AG08396 (cell line): ENCODE measurements at regions not wholly inside any gene's neighbourhood (a gene's known extent, or its start where the extent isn't known, plus 50 kb on each side); places are given as distances from the start of the nearest gene placed in this dataset.

Source experiments
- DNase-seq: peaks from one replicate; pipeline ENCODE4 v3.0.0; 2012; ENCODE audit warnings: low spot score, mixed read lengths

- no peak for DNase-seq
Observed at GRCh38 chr11:81174646-81175330, 1558.9 kb downstream of the FAM181B start.

GRCh38 chr11:81165164-81165563 is 1568.5 kb downstream of the FAM181B start:
- DNase-seq, result no peak

DNA sequence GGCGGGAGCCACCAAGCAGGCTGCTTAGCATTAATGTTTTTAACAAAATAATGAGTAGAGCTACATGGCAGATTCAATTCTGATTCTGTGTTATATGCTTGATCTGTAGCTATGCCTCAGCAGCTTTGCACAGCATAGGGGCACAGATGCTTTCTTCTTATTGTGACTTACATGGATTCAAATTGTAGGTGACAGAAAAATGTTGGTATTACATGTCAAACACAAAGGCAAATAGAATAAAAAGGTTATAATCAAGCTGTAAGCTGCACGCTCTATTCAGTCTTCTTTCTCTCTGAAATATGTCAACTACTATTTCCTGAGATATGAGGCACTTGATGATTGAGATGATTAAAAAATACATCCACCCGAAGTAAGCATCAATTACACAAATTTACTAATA is 1573.8 kb downstream of the FAM181B start:
- DNase-seq, result no peak

DNA sequence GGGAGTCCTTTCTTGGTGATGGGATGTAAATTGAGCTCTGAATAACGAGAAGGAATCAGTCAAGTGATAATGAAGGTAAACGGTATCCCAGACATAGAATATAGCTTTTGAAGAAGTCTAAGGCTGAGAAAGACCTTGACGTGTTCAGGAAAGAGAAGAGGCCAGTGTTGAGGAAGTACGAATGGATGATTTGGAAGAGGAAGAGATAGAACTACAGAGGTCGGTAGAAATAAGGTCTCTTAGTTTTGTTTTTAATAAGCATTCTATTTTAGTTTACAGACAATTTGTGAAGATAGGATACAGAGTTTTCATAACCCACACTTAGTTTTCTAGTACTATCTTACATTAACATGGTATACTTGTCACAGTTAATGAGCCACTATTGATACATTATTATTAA is 1598.1 kb downstream of the FAM181B start:
- no peak for DNase-seq

DNA sequence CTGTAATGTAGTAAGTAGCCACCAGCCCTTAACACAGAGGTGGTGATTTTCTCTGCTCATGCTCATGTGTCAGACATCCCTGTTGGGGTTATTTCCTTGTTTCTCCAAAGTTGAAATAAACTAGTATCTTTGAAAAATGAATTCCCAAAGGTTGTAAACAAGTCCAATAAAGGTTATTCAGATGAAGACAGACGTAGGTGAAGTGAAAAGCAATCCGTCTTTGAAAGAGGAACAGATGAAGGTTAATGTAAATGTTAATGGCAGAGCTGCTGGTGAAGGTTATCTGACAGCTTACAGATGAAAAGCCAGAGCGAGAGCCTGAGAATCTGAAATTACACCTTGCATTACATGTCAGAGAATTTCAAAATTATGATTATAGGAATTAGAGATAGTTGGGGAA is 1604.0 kb downstream of the FAM181B start:
- DNase-seq, result no peak

GRCh38 chr11:81112718-81113117 is 1620.9 kb downstream of the FAM181B start:
- DNase-seq, result no peak

DNA sequence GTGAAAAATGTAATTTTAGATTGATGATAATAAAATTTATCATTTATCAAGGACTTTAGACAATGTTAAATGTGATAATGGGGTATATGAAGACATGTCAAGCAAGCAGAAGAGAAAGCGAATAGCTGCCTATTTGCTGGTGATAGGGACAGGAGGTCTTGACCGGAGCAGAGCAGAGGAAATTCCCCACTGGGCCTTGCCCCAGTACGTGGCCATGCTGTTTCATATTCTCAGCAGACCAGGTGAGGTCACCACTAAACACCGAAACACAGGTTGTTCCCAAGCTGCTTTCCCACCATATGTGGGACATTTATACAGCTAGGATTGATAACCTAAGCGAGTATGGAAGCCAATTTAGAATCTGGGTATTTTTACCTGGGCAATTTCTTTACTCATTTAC is 1629.6 kb downstream of the FAM181B start:
- no peak for DNase-seq

DNA sequence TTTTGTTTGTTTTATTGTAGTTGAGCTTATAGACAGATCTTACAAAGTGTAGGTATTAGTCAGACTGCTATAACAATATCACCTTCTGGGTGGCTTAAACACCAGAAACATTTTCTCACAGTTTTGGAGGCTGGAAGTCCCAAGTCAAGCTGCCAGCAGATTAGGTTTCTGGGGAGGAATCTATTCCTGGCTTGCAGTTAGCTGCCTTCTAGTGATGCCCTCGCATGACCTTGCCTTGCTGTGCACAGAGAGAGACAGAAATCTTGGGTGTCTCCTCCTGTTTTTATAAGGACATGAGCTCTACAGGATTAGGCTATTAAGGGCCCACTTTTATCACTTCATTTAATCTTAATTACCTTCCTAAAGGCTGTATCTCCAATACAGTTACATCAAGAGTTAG is 1635.2 kb downstream of the FAM181B start:
- DNase-seq, result no peak

GRCh38 chr11:81092522-81092921 is 1641.1 kb downstream of the FAM181B start:
- DNase-seq, result no peak

DNA sequence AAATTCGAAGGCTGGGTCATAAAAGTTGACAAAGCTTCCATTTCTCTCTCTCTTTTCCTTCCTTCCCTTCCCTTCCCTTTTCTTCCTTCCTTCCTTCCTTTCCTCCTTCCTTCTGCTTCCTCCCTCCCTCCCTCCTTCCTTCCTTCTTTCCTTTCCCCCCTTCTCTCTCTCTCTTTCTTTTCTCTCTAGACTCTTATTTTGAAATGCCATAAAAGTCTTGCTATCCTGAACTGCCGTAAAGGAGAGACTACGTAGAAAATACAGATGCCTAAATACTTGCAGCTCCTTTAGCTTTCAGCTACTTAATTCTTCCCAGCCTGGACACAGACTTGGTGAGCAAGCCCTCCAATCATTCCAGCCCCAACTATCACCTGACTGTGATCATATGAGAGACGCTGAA is 1644.4 kb downstream of the FAM181B start:
- DNase-seq, result no peak

DNA sequence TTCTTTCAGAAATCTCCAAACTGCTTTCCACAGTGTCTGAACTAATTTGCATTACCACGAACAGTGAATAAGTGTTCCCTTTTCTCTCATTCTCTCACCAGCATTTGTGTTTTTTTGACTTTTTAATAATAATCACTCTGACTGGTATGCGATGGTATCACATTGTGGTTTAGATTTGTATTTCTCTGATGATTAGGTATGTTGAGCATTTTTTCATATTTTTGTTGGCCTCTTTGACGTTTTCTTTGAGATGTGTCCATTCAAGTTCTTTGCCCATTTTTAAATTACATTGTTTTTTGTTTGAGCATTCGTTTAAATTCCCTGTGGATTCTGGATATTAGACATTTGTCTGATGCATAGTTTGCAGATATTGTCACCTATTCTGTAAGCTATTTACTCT is 1639.6 kb upstream of the TENM4 start:
- no peak for DNase-seq

- DNase-seq, result no peak
Observed at GRCh38 chr11:81072273-81072672, 1631.4 kb upstream of the TENM4 start.

DNA sequence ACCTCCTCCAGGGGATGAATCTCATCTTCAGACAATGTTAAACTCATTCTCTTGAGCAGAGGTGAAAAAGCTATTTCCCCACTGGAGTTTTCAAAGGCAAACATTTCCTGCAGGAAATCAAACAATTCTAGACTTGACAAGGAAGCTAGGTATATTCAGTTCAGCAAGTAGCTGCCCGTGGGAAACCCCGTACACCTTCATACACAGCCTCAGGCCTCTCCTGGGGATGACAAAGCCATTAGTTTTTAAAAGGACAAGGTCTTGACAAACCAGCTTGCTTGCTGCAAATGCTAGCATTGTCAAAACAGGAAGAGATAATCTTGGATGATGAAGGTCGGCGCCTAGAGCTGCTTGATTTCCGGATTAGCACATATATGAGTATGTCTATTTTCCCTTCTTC is 1630.8 kb upstream of the TENM4 start:
- DNase-seq, result no peak

- DNase-seq, result no peak
Observed at GRCh38 chr11:81070948-81071347, 1630.1 kb upstream of the TENM4 start.

GRCh38 chr11:81059356-81059755 is 1618.5 kb upstream of the TENM4 start:
- no peak for DNase-seq

GRCh38 chr11:81052344-81053158 is 1611.7 kb upstream of the TENM4 start:
- DNase-seq, result no peak

DNA sequence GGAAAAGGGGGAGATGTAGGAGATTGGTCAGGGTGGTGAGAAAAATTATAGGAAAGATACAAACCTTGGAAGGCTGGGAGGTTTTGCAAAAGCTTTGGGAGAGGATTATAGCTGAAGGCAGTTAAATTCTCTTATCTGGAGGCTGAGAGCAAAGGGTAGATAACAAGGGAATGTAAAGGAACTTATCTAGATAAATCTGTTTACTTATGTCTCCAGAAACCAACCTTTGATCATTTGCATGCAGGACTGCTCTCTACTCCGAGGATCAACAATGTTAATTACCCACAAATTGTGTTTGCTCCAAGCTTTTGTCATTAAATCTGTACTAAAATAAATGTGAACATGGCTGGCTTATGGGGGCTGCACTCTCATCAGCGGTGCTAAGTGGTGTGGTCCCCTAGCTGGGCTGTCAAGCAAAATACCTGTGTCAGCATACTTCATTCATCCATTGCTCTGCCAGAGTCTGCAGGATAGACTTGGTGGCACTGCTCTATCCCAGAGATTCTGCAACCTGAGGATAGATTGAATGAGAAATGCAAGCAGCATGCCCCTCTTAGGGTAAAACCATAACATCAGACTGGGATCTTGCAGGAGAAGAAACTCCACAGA is 1599.2 kb upstream of the TENM4 start:
- DNase-seq, result no peak

GRCh38 chr11:81036168-81036870 is 1595.5 kb upstream of the TENM4 start:
- DNase-seq, result no peak

GRCh38 chr11:81033779-81034540 is 1593.1 kb upstream of the TENM4 start:
- DNase-seq, result no peak

- no peak for DNase-seq
Observed at GRCh38 chr11:81032906-81033305, 1592.1 kb upstream of the TENM4 start.

DNA sequence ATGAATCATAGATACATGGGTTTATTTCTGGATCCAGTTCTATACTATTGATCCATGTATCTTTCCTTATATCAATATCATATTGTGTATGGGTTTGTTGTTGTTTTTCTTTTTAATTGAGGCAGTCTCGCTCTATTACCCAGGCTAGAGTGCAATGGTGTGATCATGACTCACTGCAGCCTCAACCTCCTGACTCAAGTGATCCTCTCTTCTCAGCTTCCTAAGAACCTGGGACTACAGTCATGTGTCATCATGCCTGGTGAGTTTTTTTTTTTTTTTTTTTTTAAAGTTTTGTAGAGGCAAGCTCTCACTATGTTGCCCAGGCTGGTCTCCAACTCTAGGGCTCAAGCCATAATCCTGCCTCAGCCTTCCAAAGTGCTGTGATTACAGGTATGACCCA is 1589.4 kb upstream of the TENM4 start:
- no peak for DNase-seq

GRCh38 chr11:81026032-81026431 is 1585.2 kb upstream of the TENM4 start:
- DNase-seq, result no peak
